CD4-positive, alpha-beta T cell treated with Interleukin-6 for 4 hours (primary cell): ENCODE measurements at regions not wholly inside any gene's neighbourhood (a gene's known extent, or its start where the extent isn't known, plus 50 kb on each side); places are given as distances from the start of the nearest gene placed in this dataset.
"Not testable (repeated sequence)": the region's sequence is repeated elsewhere in the genome, so short reads cannot be mapped to it uniquely, and the experiment has no call there.

Experiments used
- DNase-seq: peaks from one replicate; pipeline ENCODE4 v3.0.0-alpha.2; 2020; ENCODE audit warnings: mixed read lengths

GRCh38 chr3:128548426-128549282 lies 55.7 kb upstream of the GATA2 start:
- no peak for DNase-seq

- DNase-seq, result no peak
These were observed 55.0 kb upstream of the GATA2 start for GRCh38 chr3:128548021-128548420.

GRCh38 chr3:128547368-128547987 lies 54.5 kb upstream of the GATA2 start:
- no peak for DNase-seq

GRCh38 chr3:128546646-128547045 lies 53.6 kb upstream of the GATA2 start:
- no peak for DNase-seq

- DNase-seq, result no peak
These were observed 52.2 kb upstream of the GATA2 start for GRCh38 chr3:128545120-128545752.

- no peak for DNase-seq
These were observed 51.2 kb upstream of the GATA2 start for GRCh38 chr3:128544190-128544589.

- not testable (repeated sequence) for DNase-seq
These were observed 50.7 kb upstream of the GATA2 start for GRCh38 chr3:128543570-128544174.
